Caco-2 (cell line): ENCODE measurements at regions not wholly inside any gene's neighbourhood (a gene's known extent, or its start where the extent isn't known, plus 50 kb on each side); places are given as distances from the start of the nearest gene placed in this dataset.

ENCODE experiments used
- BruUV-seq: library from RNA; stranded (reverse); fragments of 400-500 nt; replicated peaks from 2 replicates; lab custom pipeline; 2021; lab: Mats Ljungman, UMichigan
- CTCF ChIA-PET: fragments of 300-600 bp; sonication (Branson Sonifier 250); formaldehyde crosslinking; loops from one replicate; lab custom pipeline; 2022; ENCODE audit warnings: antibody characterized with exemption; lab: Charles Lee
- POLR2A ChIA-PET: fragments of 300-600 bp; sonication (Branson Sonifier 250); formaldehyde crosslinking; loops from one replicate; lab custom pipeline; 2022; ENCODE audit warnings: antibody characterized with exemption; lab: Charles Lee
- DNase-seq, 2 experiments: peaks; one replicate each; pipeline versions ENCODE4 v3.0.0 to v3.0.0-alpha.2; 2020 to 2022
- H3K27me3 ChIP-seq: replicated peaks from 2 replicates; pipeline ENCODE4 v1.6.0; 2011; ENCODE audit warnings: low read length; ENCODE audit not compliant: control insufficient read depth, insufficient read depth
- H3K36me3 ChIP-seq: 2 replicates; pipeline ENCODE4 v1.5.1; 2011; ENCODE audit warnings: low read length; ENCODE audit not compliant: control insufficient read depth, insufficient read depth
- H3K4me1 ChIP-seq: fragments of 250-450 bp; sonication (Bioruptor Pico); 2 replicates; pipeline ENCODE4 v1.5.1; 2020; ENCODE audit warnings: mild to moderate bottlenecking
- H3K4me3 ChIP-seq: 2 replicates; pipeline ENCODE4 v1.5.1; 2011; ENCODE audit warnings: low read depth, mild to moderate bottlenecking, control low read depth, low read length
- H3K9me3 ChIP-seq: fragments of 250-450 bp; sonication (Bioruptor Pico); 2 replicates; pipeline ENCODE4 v1.5.1; 2020; ENCODE audit warnings: mild to moderate bottlenecking, moderate library complexity
- H3K27ac Mint-ChIP-seq: one replicate; pipeline ENCODE4 v1.8.0; 2022; ENCODE audit warnings: mixed read lengths; ENCODE audit not compliant: unreplicated experiment
- H3K27me3 Mint-ChIP-seq: one replicate; pipeline ENCODE4 v1.8.0; 2022; ENCODE audit warnings: mixed read lengths; ENCODE audit not compliant: insufficient read depth, unreplicated experiment
- H3K36me3 Mint-ChIP-seq: one replicate; pipeline ENCODE4 v1.8.0; 2022; ENCODE audit warnings: mild to moderate bottlenecking, mixed read lengths; ENCODE audit not compliant: insufficient read depth, unreplicated experiment
- H3K4me1 Mint-ChIP-seq: one replicate; pipeline ENCODE4 v1.8.0; 2022; ENCODE audit warnings: low read depth, mixed read lengths; ENCODE audit not compliant: unreplicated experiment
- H3K4me3 Mint-ChIP-seq: one replicate; pipeline ENCODE4 v1.8.0; 2022; ENCODE audit warnings: mild to moderate bottlenecking, moderate library complexity, mixed read lengths; ENCODE audit not compliant: unreplicated experiment
- H3K9me3 Mint-ChIP-seq: one replicate; pipeline ENCODE4 v1.8.0; 2022; ENCODE audit warnings: mixed read lengths; ENCODE audit not compliant: unreplicated experiment
- intact Hi-C: fragments of 100-400 bp; cut with micrococcal nuclease; formaldehyde crosslinking; loops from one replicate; pipeline ENCODE4 v1.10.0; 2022; ENCODE audit not compliant: unreplicated experiment
- TF ChIP-seq, protein P1 (sequence below), 2 experiments: fragments of 200-600 bp in 1 of 2; IDR thresholded peaks; 1 replicate in 1 of 2; 2 replicates in 1 of 2; pipeline versions ENCODE4 v1.5.1 to v1.8.0; 2011 to 2022; ENCODE audit warnings: antibody characterized with exemption in 1 of 2, control low read depth in 1 of 2, inconsistent platforms in 1 of 2, low read depth in 1 of 2, low read length in 1 of 2, mild to moderate bottlenecking in 1 of 2, moderate library complexity in 1 of 2; ENCODE audit not compliant: insufficient read depth in 1 of 2, severe bottlenecking in 1 of 2, unreplicated experiment in 1 of 2

DNA sequence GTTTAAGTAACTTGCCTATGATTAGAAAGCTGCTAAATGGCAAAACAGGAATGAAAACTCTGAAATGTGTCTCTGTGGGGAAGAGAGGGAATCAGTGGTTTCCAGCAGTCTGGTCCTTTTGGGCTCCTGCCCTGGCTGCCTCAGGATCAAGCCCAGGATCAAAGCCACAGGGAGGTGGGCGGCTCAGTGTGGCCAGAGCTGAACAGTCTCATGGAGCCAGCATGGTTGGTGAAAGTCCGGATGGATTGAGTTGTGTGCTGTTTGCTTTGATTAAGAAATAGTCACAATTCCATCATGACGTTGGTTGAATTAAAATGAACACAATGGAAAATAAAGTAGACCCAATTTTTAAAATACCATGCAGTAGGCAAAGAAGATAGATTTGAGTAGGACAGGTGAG is 344.2 kb downstream of the LPIN1 start:
- H3K4me3 Mint-ChIP-seq: no peak overlapping the region
- no peaks in the 10 kb centered on the region for H3K4me1 Mint-ChIP-seq
- no peak overlapping the region for H3K4me3 ChIP-seq
- no peaks in the 10 kb centered on the region for H3K4me1 ChIP-seq
- H3K9me3 ChIP-seq: no peaks in the 10 kb centered on the region
- no peaks in the 10 kb centered on the region for H3K36me3 Mint-ChIP-seq
- H3K36me3 ChIP-seq: no peaks in the 10 kb centered on the region
- CTCF ChIA-PET: no interaction called here
- no peaks in the 10 kb centered on the region for H3K27me3 ChIP-seq
- peaks cover 9% of the 10 kb centered on the region for H3K27me3 Mint-ChIP-seq
- no peaks in the 10 kb centered on the region for H3K9me3 Mint-ChIP-seq
- intact Hi-C loops: no loop called here
- DNase-seq: no peak
- no peak overlapping the region for H3K27ac Mint-ChIP-seq
- BruUV-seq: no TSS peak
- TF ChIP-seq, protein P1, sequence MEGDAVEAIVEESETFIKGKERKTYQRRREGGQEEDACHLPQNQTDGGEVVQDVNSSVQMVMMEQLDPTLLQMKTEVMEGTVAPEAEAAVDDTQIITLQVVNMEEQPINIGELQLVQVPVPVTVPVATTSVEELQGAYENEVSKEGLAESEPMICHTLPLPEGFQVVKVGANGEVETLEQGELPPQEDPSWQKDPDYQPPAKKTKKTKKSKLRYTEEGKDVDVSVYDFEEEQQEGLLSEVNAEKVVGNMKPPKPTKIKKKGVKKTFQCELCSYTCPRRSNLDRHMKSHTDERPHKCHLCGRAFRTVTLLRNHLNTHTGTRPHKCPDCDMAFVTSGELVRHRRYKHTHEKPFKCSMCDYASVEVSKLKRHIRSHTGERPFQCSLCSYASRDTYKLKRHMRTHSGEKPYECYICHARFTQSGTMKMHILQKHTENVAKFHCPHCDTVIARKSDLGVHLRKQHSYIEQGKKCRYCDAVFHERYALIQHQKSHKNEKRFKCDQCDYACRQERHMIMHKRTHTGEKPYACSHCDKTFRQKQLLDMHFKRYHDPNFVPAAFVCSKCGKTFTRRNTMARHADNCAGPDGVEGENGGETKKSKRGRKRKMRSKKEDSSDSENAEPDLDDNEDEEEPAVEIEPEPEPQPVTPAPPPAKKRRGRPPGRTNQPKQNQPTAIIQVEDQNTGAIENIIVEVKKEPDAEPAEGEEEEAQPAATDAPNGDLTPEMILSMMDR (IDR thresholded peaks at IDR 0.05; ENCODE audit: insufficient read depth in 1 of 2, low read depth in 1 of 2, low read length in 1 of 2, severe bottlenecking in 1 of 2, unreplicated experiment in 1 of 2): no peak
- POLR2A ChIA-PET: no interaction called here

DNA sequence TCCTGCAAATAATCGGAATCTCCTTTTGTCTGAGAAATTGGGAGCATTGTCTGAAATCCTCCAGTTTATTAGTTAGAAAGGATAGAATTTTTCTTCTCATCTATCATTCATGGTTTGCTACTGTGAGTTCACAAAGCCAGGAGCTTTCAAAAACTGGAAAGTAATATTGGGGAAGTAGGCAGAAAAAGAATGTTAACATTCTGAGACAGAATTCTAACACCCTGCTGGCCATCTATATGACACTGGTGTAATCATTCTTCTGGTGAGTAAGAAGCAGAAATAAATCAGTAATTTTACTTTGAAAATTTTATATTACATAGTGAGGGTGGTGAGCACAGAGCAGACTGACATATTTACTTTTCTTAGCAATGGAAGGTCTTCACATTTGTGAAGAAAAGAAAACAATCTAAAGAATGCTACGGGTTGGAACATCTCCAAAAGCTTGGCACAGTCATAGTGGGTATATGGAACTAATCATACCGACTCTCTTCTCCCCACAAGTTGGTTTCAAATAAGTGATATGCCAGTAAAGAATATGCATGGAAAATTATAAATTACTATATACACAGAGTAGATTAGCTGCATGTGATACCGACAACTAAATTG is 344.9 kb downstream of the LPIN1 start:
- Mint-ChIP-seq H3K27ac (no peak overlapping the region), H3K9me3 (no peaks in the 10 kb centered on the region), H3K27me3 (peaks cover 9% of the 10 kb centered on the region), H3K36me3 (no peaks in the 10 kb centered on the region), H3K4me1 (no peaks in the 10 kb centered on the region), H3K4me3 (no peak overlapping the region)
- CTCF ChIA-PET: no interaction called here
- Histone ChIP-seq H3K9me3 (no peaks in the 10 kb centered on the region), H3K4me1 (no peaks in the 10 kb centered on the region), H3K36me3 (no peaks in the 10 kb centered on the region), H3K27me3 (no peaks in the 10 kb centered on the region), H3K4me3 (no peak overlapping the region)
- BruUV-seq: no TSS peak
- intact Hi-C loops: no loop called here
- POLR2A ChIA-PET: no interaction called here
- TF ChIP-seq, protein P1 (IDR thresholded peaks at IDR 0.05; ENCODE audit: insufficient read depth in 1 of 2, low read depth in 1 of 2, low read length in 1 of 2, severe bottlenecking in 1 of 2, unreplicated experiment in 1 of 2): no peak
- DNase-seq: no peak

DNA sequence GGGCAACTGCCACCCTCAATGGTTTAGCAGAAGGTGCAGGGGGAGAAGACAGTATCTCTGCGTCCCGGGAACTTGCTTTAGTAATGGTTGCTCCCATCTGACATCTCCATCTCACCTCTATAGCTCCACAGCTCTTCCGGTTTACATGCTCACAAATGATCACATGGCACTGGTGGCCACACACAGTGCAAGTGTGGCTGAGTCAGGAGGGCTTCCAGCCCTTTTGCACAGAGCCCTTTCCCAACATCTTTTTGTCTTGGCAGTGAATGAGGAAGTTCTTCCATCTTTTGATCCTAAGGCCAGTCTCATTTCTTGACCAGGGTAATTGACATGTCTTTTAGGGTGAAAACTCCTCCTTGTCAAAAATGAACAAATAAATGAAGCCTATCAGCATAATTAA is 347.7 kb downstream of the LPIN1 start:
- TF ChIP-seq, protein P1 (IDR thresholded peaks at IDR 0.05; ENCODE audit: insufficient read depth in 1 of 2, low read depth in 1 of 2, low read length in 1 of 2, severe bottlenecking in 1 of 2, unreplicated experiment in 1 of 2): no peak
- CTCF ChIA-PET: no interaction called here
- Mint-ChIP-seq H3K4me3 (no peak overlapping the region), H3K36me3 (no peaks in the 10 kb centered on the region), H3K27ac (no peak overlapping the region), H3K27me3 (peaks cover 13% of the 10 kb centered on the region), H3K9me3 (no peaks in the 10 kb centered on the region), H3K4me1 (no peaks in the 10 kb centered on the region)
- POLR2A ChIA-PET: no interaction called here
- Histone ChIP-seq H3K9me3 (no peaks in the 10 kb centered on the region), H3K27me3 (no peaks in the 10 kb centered on the region), H3K4me3 (no peak overlapping the region), H3K4me1 (no peaks in the 10 kb centered on the region), H3K36me3 (no peaks in the 10 kb centered on the region)
- no peak for DNase-seq
- BruUV-seq: no TSS peak
- intact Hi-C loops: no loop called here
